ENCODE measurements at regions not wholly inside any gene's neighbourhood (a gene's known extent, or its start where the extent isn't known, plus 50 kb on each side); places are given as distances from the start of the nearest gene placed in this dataset.
A peak's percentile ranks its signal among the peaks of the same experiment; 100 is the strongest.
"Not testable (repeated sequence)": the region's sequence is repeated elsewhere in the genome, so short reads cannot be mapped to it uniquely, and the experiment has no call there.

- peak; percentile 19 for DNase-seq (ENCODE audit: low read depth)
Measured at GRCh38 chrX:34716302-34716701, 59.2 kb upstream of the TMEM47 start.

GRCh38 chrX:34734383-34734782 is 77.3 kb upstream of the TMEM47 start:
- peak; percentile 70 for DNase-seq (ENCODE audit: low read depth)

GRCh38 chrX:34744521-34744920 is 87.4 kb upstream of the TMEM47 start:
- DNase-seq (ENCODE audit: low read depth): no peak

GRCh38 chrX:34749896-34750295 is 92.8 kb upstream of the TMEM47 start:
- no peak for DNase-seq (ENCODE audit: low read depth)

- peak; percentile 18 for DNase-seq (ENCODE audit: low read depth)
Measured at GRCh38 chrX:34764852-34765361, 107.8 kb upstream of the TMEM47 start.

GRCh38 chrX:34768290-34768689 is 111.2 kb upstream of the TMEM47 start:
- no peak for DNase-seq (ENCODE audit: low read depth)

- no peak for DNase-seq (ENCODE audit: low read depth)
Measured at GRCh38 chrX:34770511-34770910, 113.4 kb upstream of the TMEM47 start.

- DNase-seq (ENCODE audit: low read depth): peak; percentile 78
Measured at GRCh38 chrX:34778916-34779315, 121.8 kb upstream of the TMEM47 start.

GRCh38 chrX:34790026-34790425 is 132.9 kb upstream of the TMEM47 start:
- DNase-seq (ENCODE audit: low read depth): no peak

- no peak for DNase-seq (ENCODE audit: low read depth)
Measured at GRCh38 chrX:34805951-34806350, 136.6 kb upstream of the FAM47B start.

GRCh38 chrX:34809096-34809495 is 133.5 kb upstream of the FAM47B start:
- no peak for DNase-seq (ENCODE audit: low read depth)

GRCh38 chrX:34810364-34810763 is 132.2 kb upstream of the FAM47B start:
- peak; percentile 67 for DNase-seq (ENCODE audit: low read depth)

GRCh38 chrX:34810916-34811315 is 131.7 kb upstream of the FAM47B start:
- DNase-seq (ENCODE audit: low read depth): peak; percentile 89

GRCh38 chrX:34813618-34814017 is 129.0 kb upstream of the FAM47B start:
- peak; percentile 35 for DNase-seq (ENCODE audit: low read depth)

- no peak for DNase-seq (ENCODE audit: low read depth)
Measured at GRCh38 chrX:34826964-34827363, 115.6 kb upstream of the FAM47B start.

- no peak for DNase-seq (ENCODE audit: low read depth)
Measured at GRCh38 chrX:34839451-34839850, 103.1 kb upstream of the FAM47B start.

- not testable (repeated sequence) for DNase-seq (ENCODE audit: low read depth)
Measured at GRCh38 chrX:34841205-34841604, 101.4 kb upstream of the FAM47B start.

- DNase-seq (ENCODE audit: low read depth): peak; percentile 24
Measured at GRCh38 chrX:34848281-34848680, 94.3 kb upstream of the FAM47B start.

- DNase-seq (ENCODE audit: low read depth): no peak
Measured at GRCh38 chrX:34849371-34849770, 93.2 kb upstream of the FAM47B start.

GRCh38 chrX:34859191-34859590 is 83.4 kb upstream of the FAM47B start:
- peak; percentile 28 for DNase-seq (ENCODE audit: low read depth)

GRCh38 chrX:34863906-34864305 is 78.7 kb upstream of the FAM47B start:
- no peak for DNase-seq (ENCODE audit: low read depth)

GRCh38 chrX:34866646-34867045 is 76.0 kb upstream of the FAM47B start:
- no peak for DNase-seq (ENCODE audit: low read depth)

- DNase-seq (ENCODE audit: low read depth): no peak
Measured at GRCh38 chrX:34868633-34869032, 74.0 kb upstream of the FAM47B start.

- no peak for DNase-seq (ENCODE audit: low read depth)
Measured at GRCh38 chrX:34873500-34874225, 68.9 kb upstream of the FAM47B start.

Measured in LHCN-M2 (cell line).